Mesendoderm (in vitro differentiated cells): ENCODE measurements at regions not wholly inside any gene's neighbourhood (a gene's known extent, or its start where the extent isn't known, plus 50 kb on each side); places are given as distances from the start of the nearest gene placed in this dataset.
"Not testable (repeated sequence)": the region's sequence is repeated elsewhere in the genome, so short reads cannot be mapped to it uniquely, and the experiment has no call there.

ENCODE experiments used
- DNase-seq: peaks from one replicate; pipeline ENCODE4 v3.0.0; 2013
- H2AK5ac ChIP-seq: 2 replicates; pipeline ENCODE4 v1.6.1; 2013; ENCODE audit warnings: low read length, inconsistent platforms
- H2BK120ac ChIP-seq: 2 replicates; pipeline ENCODE4 v1.6.1; 2013; ENCODE audit warnings: low read depth, mild to moderate bottlenecking, low read length, moderate library complexity, mixed read lengths
- H2BK15ac ChIP-seq: replicated peaks from 2 replicates; pipeline ENCODE4 v1.6.1; 2013; ENCODE audit warnings: low read depth, mild to moderate bottlenecking, moderate library complexity
- H2BK5ac ChIP-seq: 2 replicates; pipeline ENCODE4 v1.6.1; 2013; ENCODE audit warnings: low read length, inconsistent platforms
- H3K18ac ChIP-seq: 2 replicates; pipeline ENCODE4 v1.6.1; 2013; ENCODE audit warnings: mild to moderate bottlenecking, low read length, mixed read lengths
- H3K23ac ChIP-seq: one replicate; pipeline ENCODE4 v1.6.1; 2013; ENCODE audit warnings: low read length
- H3K27ac ChIP-seq: 2 replicates; pipeline ENCODE4 v1.5.1; 2013; ENCODE audit warnings: low read depth, mild to moderate bottlenecking, inconsistent platforms, low read length, moderate library complexity
- H3K27me3 ChIP-seq: 2 replicates; pipeline ENCODE4 v1.6.1; 2013; ENCODE audit warnings: low read length, control low read depth, mild to moderate bottlenecking, inconsistent platforms; ENCODE audit not compliant: insufficient read depth, poor library complexity
- H3K36me3 ChIP-seq: 2 replicates; pipeline ENCODE4 v1.6.1; 2013; ENCODE audit warnings: low read length, inconsistent platforms; ENCODE audit not compliant: control insufficient read depth, insufficient read depth
- H3K4ac ChIP-seq: one replicate; pipeline ENCODE4 v1.6.1; 2013; ENCODE audit warnings: low read depth, mild to moderate bottlenecking, low read length, moderate library complexity
- H3K4me1 ChIP-seq: 2 replicates; pipeline ENCODE4 v1.6.1; 2013; ENCODE audit warnings: low read depth, low read length, inconsistent platforms; ENCODE audit not compliant: control insufficient read depth
- H3K4me2 ChIP-seq: 2 replicates; pipeline ENCODE4 v1.6.1; 2013; ENCODE audit warnings: low read length
- H3K4me3 ChIP-seq: 2 replicates; pipeline ENCODE4 v1.5.1; 2013; ENCODE audit warnings: mild to moderate bottlenecking, low read length
- H3K56ac ChIP-seq: one replicate; pipeline ENCODE4 v1.6.1; 2013; ENCODE audit warnings: low read length
- H3K79me1 ChIP-seq: 2 replicates; pipeline ENCODE4 v1.6.1; 2013; ENCODE audit warnings: low read length, inconsistent platforms
- H3K79me2 ChIP-seq: 2 replicates; pipeline ENCODE4 v1.6.1; 2013; ENCODE audit warnings: mild to moderate bottlenecking, low read length; ENCODE audit not compliant: control insufficient read depth, insufficient read depth
- H3K9ac ChIP-seq: 2 replicates; pipeline ENCODE4 v1.6.1; 2013; ENCODE audit warnings: low read length, inconsistent platforms
- H4K5ac ChIP-seq: one replicate; pipeline ENCODE4 v1.6.1; 2013; ENCODE audit warnings: low read length
- H4K8ac ChIP-seq: one replicate; pipeline ENCODE4 v1.6.1; 2013; ENCODE audit warnings: low read depth, mild to moderate bottlenecking, control low read depth, low read length, moderate library complexity
- WGBS: extraction: QIAGEN DNeasy Blood & Tissue Kit; methylation state at CpG from one replicate; pipeline ENCODE4 v1.1.7; 2013; ENCODE audit warnings: low lambda C conversion rate, missing lambda C conversion rate; ENCODE audit not compliant: insufficient coverage; ENCODE audit errors: extremely low coverage; 5-methylcytosine and 5-hydroxymethylcytosine counted together

DNA sequence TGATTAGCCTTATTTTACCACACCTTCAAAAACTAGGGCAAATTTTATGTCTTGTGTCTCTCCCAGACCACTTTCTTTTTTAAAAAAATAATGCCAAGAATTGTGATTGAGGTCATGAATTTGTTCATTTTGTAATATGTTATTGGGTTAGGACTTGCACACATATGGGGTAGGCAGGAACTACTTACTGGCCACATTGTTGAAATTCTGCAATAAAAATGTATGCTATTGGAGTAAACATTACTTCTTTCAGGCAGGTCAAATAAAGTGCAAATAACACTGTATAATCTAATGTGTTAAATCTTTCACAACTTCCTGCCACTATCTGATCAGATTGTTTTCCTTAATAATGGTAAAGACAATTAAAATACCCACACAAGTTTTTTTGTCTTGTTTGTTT, 166.6 kb upstream of the COL11A1 start:
- no peak overlapping the region for H4K5ac ChIP-seq
- no peak overlapping the region for H3K4me3 ChIP-seq
- no peak overlapping the region for H2BK120ac ChIP-seq
- no peak overlapping the region for H3K27ac ChIP-seq
- H3K9ac ChIP-seq = no peak overlapping the region
- no peak overlapping the region for H2BK15ac ChIP-seq
- H3K23ac ChIP-seq = no peak overlapping the region
- H3K56ac ChIP-seq = no peak overlapping the region
- H3K79me1 ChIP-seq = no peaks in the 10 kb centered on the region
- H2BK5ac ChIP-seq = no peak overlapping the region
- no peak overlapping the region for H3K18ac ChIP-seq
- no peak overlapping the region for H2AK5ac ChIP-seq
- DNase-seq = no peak
- no peaks in the 10 kb centered on the region for H3K36me3 ChIP-seq
- no peak overlapping the region for H4K8ac ChIP-seq
- H3K4me1 ChIP-seq = no peaks in the 10 kb centered on the region
- H3K79me2 ChIP-seq = no peaks in the 10 kb centered on the region
- H3K27me3 ChIP-seq = no peaks in the 10 kb centered on the region
- H3K4ac ChIP-seq = no peak overlapping the region
- no peak overlapping the region for H3K4me2 ChIP-seq

DNA sequence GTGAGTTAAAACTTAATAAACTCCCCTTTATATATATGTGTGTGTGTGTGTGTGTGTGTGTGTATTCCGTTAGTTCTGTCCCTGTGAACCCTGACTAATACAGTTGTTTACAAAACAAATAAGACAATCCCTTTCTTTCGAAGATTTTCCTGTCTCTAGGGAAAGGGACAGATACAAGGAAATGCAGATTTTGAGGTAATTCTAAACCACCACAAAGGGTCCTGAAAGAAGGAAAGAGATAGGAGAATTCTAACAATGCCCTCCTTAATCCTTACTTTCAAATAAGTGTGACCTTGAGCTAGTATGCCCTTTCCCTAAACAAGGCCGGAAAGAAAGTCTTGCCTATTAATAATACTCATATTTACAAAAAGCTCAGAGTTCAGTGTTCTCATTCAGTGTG, 164.8 kb upstream of the COL11A1 start:
- Histone ChIP-seq H4K8ac (no peak overlapping the region), H3K4ac (no peak overlapping the region), H3K9ac (no peak overlapping the region), H4K5ac (no peak overlapping the region), H3K36me3 (no peaks in the 10 kb centered on the region), H3K56ac (no peak overlapping the region), H3K27ac (no peak overlapping the region), H3K27me3 (no peaks in the 10 kb centered on the region), H2AK5ac (no peak overlapping the region), H2BK120ac (no peak overlapping the region), H3K4me2 (no peak overlapping the region), H2BK5ac (no peak overlapping the region), H3K79me1 (no peaks in the 10 kb centered on the region), H3K4me3 (no peak overlapping the region), H2BK15ac (no peak overlapping the region), H3K18ac (no peak overlapping the region), H3K23ac (no peak overlapping the region), H3K4me1 (no peaks in the 10 kb centered on the region), H3K79me2 (no peaks in the 10 kb centered on the region)
- no CpG with 5 or more reads among the region's 3 CpGs for WGBS
- peak; percentile 61 for DNase-seq

DNA sequence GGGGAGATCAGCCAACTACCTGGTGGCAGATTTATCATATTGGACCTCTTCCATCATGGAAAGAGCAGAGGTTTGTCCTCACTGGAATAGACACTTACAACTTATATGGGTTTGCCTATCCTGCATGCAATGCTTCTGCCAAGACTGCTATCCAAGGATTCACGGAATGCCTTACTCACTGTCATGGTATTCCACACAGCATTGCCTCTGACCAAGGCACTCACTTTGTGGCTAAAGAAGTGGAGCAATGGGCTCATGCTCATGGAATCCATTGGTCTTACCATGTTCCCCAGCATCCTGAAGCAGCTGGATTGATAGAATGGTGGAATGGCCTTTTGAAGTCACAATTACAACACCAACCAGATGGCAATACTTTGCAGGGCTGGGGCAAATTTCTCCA, 163.1 kb upstream of the COL11A1 start:
- not testable (repeated sequence) for H2BK120ac ChIP-seq, H3K4me3 ChIP-seq, H3K27me3 ChIP-seq, H3K4me1 ChIP-seq, H3K18ac ChIP-seq, H3K27ac ChIP-seq, H3K56ac ChIP-seq, H3K9ac ChIP-seq, H2BK15ac ChIP-seq, H3K23ac ChIP-seq, H3K79me2 ChIP-seq, H3K36me3 ChIP-seq, H2BK5ac ChIP-seq, H3K79me1 ChIP-seq, H4K8ac ChIP-seq, H3K4ac ChIP-seq, H3K4me2 ChIP-seq, H4K5ac ChIP-seq, H2AK5ac ChIP-seq
- no CpG with 5 or more reads among the region's 1 CpG for WGBS
- peak; percentile 24 for DNase-seq

DNA sequence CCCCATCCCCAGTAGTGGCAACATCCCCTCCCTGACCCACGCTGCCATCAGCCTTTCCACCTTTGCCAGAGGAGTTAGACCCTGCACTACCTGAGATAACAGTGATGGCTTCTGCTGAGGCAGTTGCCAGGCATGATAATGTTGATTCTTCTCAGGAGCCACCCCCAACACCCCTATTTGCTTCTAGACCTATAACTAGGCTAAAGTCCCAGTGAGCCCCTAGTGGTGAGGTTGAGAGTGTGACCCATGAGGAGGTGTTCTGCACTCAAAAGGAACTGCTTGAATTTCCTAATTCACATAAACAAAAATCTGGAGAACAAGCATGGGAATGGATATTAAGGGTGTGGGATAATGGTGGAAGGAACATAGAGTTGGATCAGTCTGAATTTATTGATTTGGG, 159.6 kb upstream of the COL11A1 start:
- H3K4ac ChIP-seq = no peak overlapping the region
- H3K4me2 ChIP-seq = no peak overlapping the region
- H3K27me3 ChIP-seq = no peaks in the 10 kb centered on the region
- H3K23ac ChIP-seq = no peak overlapping the region
- no peaks in the 10 kb centered on the region for H3K79me1 ChIP-seq
- no peak overlapping the region for H3K56ac ChIP-seq
- no CpG with 5 or more reads among the region's 1 CpG for WGBS
- no peak overlapping the region for H3K9ac ChIP-seq
- no peak overlapping the region for H2BK5ac ChIP-seq
- no peaks in the 10 kb centered on the region for H3K79me2 ChIP-seq
- H2BK120ac ChIP-seq = no peak overlapping the region
- no peaks in the 10 kb centered on the region for H3K4me1 ChIP-seq
- DNase-seq = peak; percentile 23
- no peak overlapping the region for H3K18ac ChIP-seq
- no peak overlapping the region for H4K8ac ChIP-seq
- no peak overlapping the region for H3K4me3 ChIP-seq
- no peak overlapping the region for H3K27ac ChIP-seq
- H4K5ac ChIP-seq = no peak overlapping the region
- no peak overlapping the region for H2BK15ac ChIP-seq
- H3K36me3 ChIP-seq = no peaks in the 10 kb centered on the region
- H2AK5ac ChIP-seq = no peak overlapping the region

DNA sequence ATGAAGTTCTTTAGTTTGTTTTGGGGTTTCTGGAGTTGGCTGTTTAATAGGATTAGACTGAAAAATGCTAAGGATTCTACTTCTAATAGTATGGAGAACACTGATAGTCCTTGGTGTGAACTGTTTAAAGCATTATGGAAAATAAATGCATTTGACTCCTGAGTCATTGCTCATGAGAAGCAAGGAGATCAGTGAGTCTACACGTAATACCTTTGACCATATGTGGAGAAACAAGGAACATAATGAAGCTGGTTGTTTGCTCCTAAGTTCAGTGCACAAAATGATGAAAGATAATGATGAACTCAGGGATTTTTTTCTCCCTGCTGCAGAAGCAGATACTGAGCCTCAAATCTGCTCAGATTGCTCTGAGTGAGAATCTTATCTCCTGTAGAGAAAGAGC, 158.9 kb upstream of the COL11A1 start:
- WGBS = no CpG with 5 or more reads among the region's 1 CpG
- no peaks in the 10 kb centered on the region for H3K4me1 ChIP-seq

DNA sequence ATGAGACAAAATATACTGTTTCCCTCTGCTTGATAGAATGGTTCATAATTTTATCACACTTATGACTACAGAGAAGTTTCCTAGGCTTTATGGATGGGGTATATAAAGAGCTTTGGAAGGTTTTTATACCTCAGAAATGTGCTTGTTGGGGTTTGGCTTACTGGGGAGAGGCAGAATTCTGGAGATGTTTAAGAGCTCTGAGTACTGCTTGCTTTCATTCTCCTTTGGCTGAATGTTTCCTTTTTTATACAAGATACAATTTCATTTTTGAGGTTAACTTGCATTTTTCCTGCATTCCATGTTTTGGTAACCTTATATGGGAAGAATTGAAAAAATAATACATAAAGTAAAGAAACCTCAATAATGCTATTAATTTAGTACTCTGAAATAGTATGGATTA, 157.7 kb upstream of the COL11A1 start:
- no peak overlapping the region for H3K4me2 ChIP-seq
- H2BK5ac ChIP-seq = no peak overlapping the region
- H2BK15ac ChIP-seq = no peak overlapping the region
- no peak overlapping the region for H3K27ac ChIP-seq
- H2BK120ac ChIP-seq = no peak overlapping the region
- H3K4ac ChIP-seq = no peak overlapping the region
- H3K79me2 ChIP-seq = no peaks in the 10 kb centered on the region
- no peak overlapping the region for H3K9ac ChIP-seq
- H3K23ac ChIP-seq = no peak overlapping the region
- H3K36me3 ChIP-seq = no peaks in the 10 kb centered on the region
- no peak overlapping the region for H3K18ac ChIP-seq
- H4K8ac ChIP-seq = no peak overlapping the region
- no peaks in the 10 kb centered on the region for H3K27me3 ChIP-seq
- H3K56ac ChIP-seq = no peak overlapping the region
- H2AK5ac ChIP-seq = no peak overlapping the region
- no peak for DNase-seq
- no peak overlapping the region for H3K4me3 ChIP-seq
- no peaks in the 10 kb centered on the region for H3K4me1 ChIP-seq
- H3K79me1 ChIP-seq = no peaks in the 10 kb centered on the region
- H4K5ac ChIP-seq = no peak overlapping the region

More for the DNA sequence above, 158.9 kb upstream of the COL11A1 start:
- Histone ChIP-seq H3K36me3 (no peaks in the 10 kb centered on the region), H3K79me2 (no peaks in the 10 kb centered on the region), H3K9ac (no peak overlapping the region), H3K4me2 (no peak overlapping the region), H2BK15ac (no peak overlapping the region), H4K5ac (no peak overlapping the region), H3K4ac (no peak overlapping the region), H3K27me3 (no peaks in the 10 kb centered on the region), H3K56ac (no peak overlapping the region), H3K79me1 (no peaks in the 10 kb centered on the region), H3K27ac (no peak overlapping the region), H2AK5ac (no peak overlapping the region), H4K8ac (no peak overlapping the region), H2BK5ac (no peak overlapping the region), H3K4me3 (no peak overlapping the region), H3K23ac (no peak overlapping the region), H2BK120ac (no peak overlapping the region), H3K18ac (no peak overlapping the region)
- no peak for DNase-seq
